ENCODE measurements at regions not wholly inside any gene's neighbourhood (a gene's known extent, or its start where the extent isn't known, plus 50 kb on each side); places are given as distances from the start of the nearest gene placed in this dataset.

- in situ Hi-C loops (cut with HindIII; ENCODE audit: low sequenced_read_pairs), result no loop called here
Measured at GRCh38 chr16:86157616-86158247, 258.8 kb downstream of the IRF8 start.

GRCh38 chr16:86158688-86159360 lies 259.9 kb downstream of the IRF8 start:
- in situ Hi-C loops (cut with HindIII; ENCODE audit: low sequenced_read_pairs), result no loop called here
- DNase-seq (ENCODE audit: low spot score), result no peak

More at GRCh38 chr16:86157616-86158247, 258.8 kb downstream of the IRF8 start:
- no peak for DNase-seq (ENCODE audit: low spot score)

GRCh38 chr16:86165479-86165878 lies 266.5 kb downstream of the IRF8 start:
- in situ Hi-C loops (cut with HindIII; ENCODE audit: low sequenced_read_pairs), result no loop called here
- no peak for DNase-seq (ENCODE audit: low spot score)

DNA sequence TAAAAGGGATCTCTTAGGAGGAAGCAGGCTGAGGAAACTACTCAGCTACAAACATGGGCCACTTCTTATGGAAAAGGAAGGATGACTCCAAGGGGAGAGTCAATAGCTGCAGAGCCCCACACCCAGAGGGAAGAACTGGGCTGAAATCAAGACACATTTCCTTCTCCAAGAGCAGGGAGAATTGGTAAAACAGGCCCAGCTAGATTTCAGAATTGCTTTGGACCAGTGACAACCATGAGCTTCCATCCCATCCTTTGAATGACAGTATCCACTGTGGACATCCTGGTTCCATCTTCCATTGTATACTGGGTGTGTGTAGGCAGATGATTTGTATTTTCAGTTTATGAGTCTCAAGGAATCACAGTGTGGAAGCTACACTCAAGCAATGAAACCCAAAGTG lies 267.5 kb downstream of the IRF8 start:
- DNase-seq (ENCODE audit: low spot score), result no peak
- in situ Hi-C loops (cut with HindIII; ENCODE audit: low sequenced_read_pairs), result no loop called here

DNA sequence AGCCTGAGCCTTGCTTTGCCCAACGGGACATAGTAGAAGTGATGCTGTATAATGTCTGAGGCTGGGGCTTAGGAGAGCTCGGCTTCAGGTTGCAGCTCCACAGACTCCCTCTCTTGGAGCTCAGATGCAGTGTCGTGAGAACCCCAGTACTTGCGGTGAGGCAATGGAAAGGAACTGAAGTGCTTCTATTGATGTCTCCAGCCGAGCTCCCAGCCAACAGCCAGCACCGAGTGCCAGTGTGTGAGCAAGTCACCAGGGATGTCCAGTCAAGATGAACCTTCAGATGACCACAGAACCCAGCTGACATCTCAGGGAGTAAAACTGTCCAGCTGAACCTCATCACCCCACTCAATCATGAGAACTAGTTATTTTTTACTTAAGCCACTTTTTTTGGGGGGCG lies 268.1 kb downstream of the IRF8 start:
- no peak for DNase-seq (ENCODE audit: low spot score)
- in situ Hi-C loops (cut with HindIII; ENCODE audit: low sequenced_read_pairs), result no loop called here

DNA sequence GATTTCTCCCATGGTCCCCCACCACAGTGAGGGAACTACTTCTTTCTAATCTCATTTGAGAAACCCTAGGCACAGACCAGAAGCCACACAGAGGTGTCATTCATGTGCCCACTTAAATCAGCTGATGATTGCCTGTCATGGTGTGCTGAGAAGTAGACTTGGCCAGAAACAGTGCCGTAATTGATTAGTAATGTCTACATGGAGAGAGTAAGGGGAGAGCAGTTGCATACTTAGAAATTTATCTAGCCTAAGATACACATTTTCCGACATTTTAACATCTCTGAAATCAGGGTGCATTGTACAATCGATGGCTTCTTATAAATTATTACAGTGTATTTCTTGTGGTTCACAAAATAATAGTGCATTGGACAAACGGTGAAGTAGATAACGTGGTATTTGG lies 271.8 kb downstream of the IRF8 start:
- in situ Hi-C loops (cut with HindIII; ENCODE audit: low sequenced_read_pairs), result no loop called here

DNA sequence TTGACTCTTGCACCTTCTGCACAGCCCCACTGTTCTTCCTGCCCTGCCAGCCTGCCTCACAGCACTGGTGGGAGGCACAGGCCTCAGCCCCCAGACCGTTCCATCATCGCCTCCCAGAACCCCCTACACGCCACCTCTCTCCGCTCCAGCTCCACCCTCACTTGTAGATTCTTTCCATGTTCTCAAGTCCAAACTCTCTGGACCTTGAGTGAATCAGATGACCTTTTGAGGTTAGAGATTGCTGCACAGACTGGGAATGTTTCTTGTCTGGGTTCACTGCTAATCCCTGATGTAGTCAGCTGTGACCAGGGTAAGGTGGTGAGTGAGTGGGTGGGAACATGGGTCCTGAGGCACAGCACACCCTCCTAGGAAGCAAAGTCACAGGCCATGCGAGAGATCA lies 272.4 kb downstream of the IRF8 start:
- no peak for DNase-seq (ENCODE audit: low spot score)
- in situ Hi-C loops (cut with HindIII; ENCODE audit: low sequenced_read_pairs), result no loop called here

More for the DNA sequence above, 271.8 kb downstream of the IRF8 start:
- no peak for DNase-seq (ENCODE audit: low spot score)

DNA sequence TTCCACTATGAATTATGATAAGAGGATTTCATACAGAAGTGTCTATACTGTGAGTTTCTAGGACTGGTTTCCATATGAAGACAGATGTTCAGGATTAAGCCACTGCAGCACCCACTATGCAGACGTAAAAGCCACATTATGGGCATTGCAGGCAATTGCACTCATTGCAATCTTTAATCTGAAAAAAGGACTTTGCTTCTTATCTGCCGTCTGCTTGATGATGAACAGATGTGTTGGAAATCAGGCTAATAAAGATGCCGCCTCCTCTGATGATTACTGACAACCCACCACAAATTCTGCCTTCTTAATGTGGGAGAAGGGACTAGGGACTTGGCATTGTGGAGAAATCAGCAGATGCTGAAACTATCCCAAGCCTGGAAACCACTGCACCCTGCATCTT lies 276.9 kb downstream of the IRF8 start:
- DNase-seq (ENCODE audit: low spot score), result no peak
- in situ Hi-C loops (cut with HindIII; ENCODE audit: low sequenced_read_pairs), result no loop called here

DNA sequence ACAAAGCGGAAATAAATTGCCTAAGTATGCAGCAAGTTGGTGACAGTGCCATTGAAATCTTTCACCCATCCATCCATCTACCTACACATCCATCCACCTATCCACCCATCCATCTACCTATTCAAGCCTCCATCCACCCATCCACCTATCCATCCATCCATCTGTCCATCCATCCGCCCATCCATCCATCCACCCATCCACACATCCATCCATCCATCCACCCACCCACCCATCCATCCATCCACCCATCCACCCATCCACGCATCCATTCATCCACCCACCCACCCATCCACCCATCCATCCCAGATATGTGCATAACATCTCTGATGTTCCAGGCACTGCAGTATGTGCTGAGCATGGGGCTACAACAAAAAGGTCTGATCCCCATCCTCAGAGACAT lies 277.5 kb downstream of the IRF8 start:
- in situ Hi-C loops (cut with HindIII; ENCODE audit: low sequenced_read_pairs), result no loop called here
- no peak for DNase-seq (ENCODE audit: low spot score)

- in situ Hi-C loops (cut with HindIII; ENCODE audit: low sequenced_read_pairs), result no loop called here
- no peak for DNase-seq (ENCODE audit: low spot score)
Measured at GRCh38 chr16:86180244-86180643, 281.3 kb downstream of the IRF8 start.

GRCh38 chr16:86180780-86181179 lies 281.8 kb downstream of the IRF8 start:
- in situ Hi-C loops (cut with HindIII; ENCODE audit: low sequenced_read_pairs), result no loop called here
- DNase-seq (ENCODE audit: low spot score), result no peak

- in situ Hi-C loops (cut with HindIII; ENCODE audit: low sequenced_read_pairs), result no loop called here
- no peak for DNase-seq (ENCODE audit: low spot score)
Measured at GRCh38 chr16:86181526-86181925, 282.6 kb downstream of the IRF8 start.

- in situ Hi-C loops (cut with HindIII; ENCODE audit: low sequenced_read_pairs), result no loop called here
- no peak for DNase-seq (ENCODE audit: low spot score)
Measured at GRCh38 chr16:86184185-86184584, 285.2 kb downstream of the IRF8 start.

- DNase-seq (ENCODE audit: low spot score), result no peak
- in situ Hi-C loops (cut with HindIII; ENCODE audit: low sequenced_read_pairs), result no loop called here
Measured at GRCh38 chr16:86185089-86185488, 286.1 kb downstream of the IRF8 start.

GRCh38 chr16:86186313-86186712 lies 287.4 kb downstream of the IRF8 start:
- no peak for DNase-seq (ENCODE audit: low spot score)
- in situ Hi-C loops (cut with HindIII; ENCODE audit: low sequenced_read_pairs), result no loop called here

DNA sequence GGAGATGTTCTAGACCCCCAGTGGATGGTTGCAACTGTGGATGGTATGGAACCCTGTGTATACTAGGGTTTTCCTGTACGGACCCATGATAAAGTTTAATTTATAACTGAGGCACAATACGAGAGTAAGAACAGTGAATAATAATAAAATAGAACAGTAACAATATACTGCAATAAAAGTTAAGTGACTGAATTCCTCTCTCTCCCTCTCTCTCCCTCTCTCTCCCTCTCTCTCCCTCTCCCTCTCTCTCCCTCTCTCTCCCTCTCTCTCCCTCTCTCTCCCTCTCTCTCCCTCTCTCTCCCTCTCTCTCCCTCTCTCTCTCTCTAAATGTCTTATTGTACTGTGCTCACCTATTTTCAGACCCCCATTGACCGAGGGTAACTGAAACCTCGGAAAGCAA lies 291.0 kb downstream of the IRF8 start:
- in situ Hi-C loops (cut with HindIII; ENCODE audit: low sequenced_read_pairs), result no loop called here
- DNase-seq (ENCODE audit: low spot score), result no peak

GRCh38 chr16:86191663-86192062 lies 292.7 kb downstream of the IRF8 start:
- DNase-seq (ENCODE audit: low spot score), result no peak
- in situ Hi-C loops (cut with HindIII; ENCODE audit: low sequenced_read_pairs), result no loop called here

DNA sequence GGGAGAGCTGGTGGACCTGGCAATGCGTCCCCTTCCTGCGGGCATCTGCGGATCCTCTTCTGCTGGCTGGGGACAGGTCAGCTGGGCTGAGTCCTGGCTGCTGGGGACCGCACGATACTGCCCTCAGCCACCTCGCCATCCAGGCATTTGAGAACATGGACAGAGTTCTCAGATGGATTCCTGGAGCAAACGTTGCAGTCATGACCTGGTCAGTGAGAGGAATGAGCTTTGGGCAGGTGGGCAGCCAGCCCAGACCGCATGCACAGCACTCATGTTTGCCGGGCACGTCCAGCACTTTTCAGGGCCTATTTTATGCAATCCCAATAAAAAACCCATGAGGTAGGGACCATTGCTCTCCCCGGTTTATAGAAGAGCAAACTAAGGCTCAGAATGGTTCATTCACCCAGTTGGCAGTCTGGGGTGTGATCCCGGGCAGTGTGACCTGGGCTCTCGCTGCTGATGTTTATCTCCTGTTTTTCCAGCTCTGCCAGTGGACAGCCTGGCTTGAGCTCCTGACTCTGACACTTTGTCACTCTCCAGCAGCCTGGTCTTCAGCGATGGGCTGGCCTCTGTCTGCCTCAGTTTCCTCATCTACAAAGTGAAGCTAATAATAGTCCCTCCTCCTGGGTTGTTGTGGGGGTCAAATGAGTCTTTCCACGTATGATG lies 294.7 kb downstream of the IRF8 start:
- in situ Hi-C loops (cut with HindIII; ENCODE audit: low sequenced_read_pairs), result no loop called here
- DNase-seq (ENCODE audit: low spot score), result no peak

DNA sequence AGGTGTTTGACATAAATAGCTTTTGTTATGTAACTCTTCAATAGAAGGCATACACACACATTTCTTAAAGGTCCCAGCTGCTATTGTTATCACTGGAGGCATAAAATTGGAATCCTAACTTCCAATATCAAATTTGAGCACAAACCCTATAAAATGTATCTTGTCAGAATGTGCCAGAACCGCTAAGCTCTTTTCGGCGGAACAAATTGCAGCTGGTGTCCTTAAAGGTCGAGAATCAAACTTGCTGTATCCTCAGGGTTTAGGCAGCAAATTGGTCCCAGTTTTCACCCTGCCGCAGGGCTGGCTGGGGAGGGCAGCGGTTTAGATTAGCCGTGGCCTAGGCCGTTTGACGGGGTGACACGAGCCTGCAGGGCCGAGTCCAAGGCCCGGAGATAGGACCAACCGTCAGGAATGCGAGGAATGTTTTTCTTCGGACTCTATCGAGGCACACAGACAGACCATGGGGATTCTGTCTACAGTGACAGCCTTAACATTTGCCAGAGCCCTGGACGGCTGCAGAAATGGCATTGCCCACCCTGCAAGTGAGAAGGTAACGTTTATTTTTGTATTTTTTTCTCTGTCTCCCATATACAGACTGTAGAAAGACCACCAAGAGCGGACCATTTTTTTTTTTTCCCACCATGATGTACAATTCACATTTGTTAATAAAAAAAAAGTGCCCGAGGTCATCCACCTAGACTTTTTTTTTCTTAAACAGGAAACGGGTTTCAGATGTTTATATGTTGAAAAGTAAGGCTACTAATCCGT lies 297.1 kb downstream of the IRF8 start:
- DNase-seq (ENCODE audit: low spot score), result no peak
- in situ Hi-C loops (cut with HindIII; ENCODE audit: low sequenced_read_pairs), result no loop called here
